GM13976 (cell line): ENCODE measurements at regions not wholly inside any gene's neighbourhood (a gene's known extent, or its start where the extent isn't known, plus 50 kb on each side); places are given as distances from the start of the nearest gene placed in this dataset.

ENCODE experiments used
- DNase-seq: peaks from one replicate; pipeline ENCODE4 v3.0.0; 2012; ENCODE audit warnings: low spot score
- CTCF ChIP-seq: IDR thresholded peaks from 2 replicates; pipeline ENCODE4 v1.5.1; 2012; ENCODE audit warnings: borderline replicate concordance, mild to moderate bottlenecking; ENCODE audit not compliant: insufficient read depth; ENCODE audit errors: extremely low read depth, missing control alignments, control extremely low read depth
- in situ Hi-C: fragments of 300-500 bp; cut with MboI; formaldehyde crosslinking; loops from one replicate; pipeline ENCODE4 v1.12.0; 2022; ENCODE audit warnings: low sequenced_read_pairs, mixed read lengths, inconsistent platforms; ENCODE audit not compliant: unreplicated experiment

GRCh38 chr14:22320362-22320750 lies 268.7 kb downstream of the DAD1 start:
- DNase-seq: no peak
- no peak for TF ChIP-seq CTCF
- in situ Hi-C loops: no loop called here

GRCh38 chr14:22319526-22320361 lies 269.3 kb downstream of the DAD1 start:
- TF ChIP-seq CTCF: peak; percentile 71
- DNase-seq: peak; percentile 51
- in situ Hi-C loops: loop anchor here (5.0 to 10.0 kb wide), 2 partner anchors 63 to 245 kb away; no protein-coding TSS in a partner anchor

- no peak for TF ChIP-seq CTCF
- in situ Hi-C loops: loop anchor here (5.0 to 10.0 kb wide), 2 partner anchors 63 to 246 kb away; no protein-coding TSS in a partner anchor
- DNase-seq: no peak
Measured at GRCh38 chr14:22318951-22319350, 270.1 kb downstream of the DAD1 start.

GRCh38 chr14:22316473-22316872 lies 272.6 kb downstream of the DAD1 start:
- no peak for TF ChIP-seq CTCF
- in situ Hi-C loops: loop anchor here (5.0 to 10.0 kb wide), 2 partner anchors 66 to 248 kb away; no protein-coding TSS in a partner anchor
- no peak for DNase-seq

GRCh38 chr14:22315336-22315735 lies 273.7 kb downstream of the DAD1 start:
- DNase-seq: no peak
- no peak for TF ChIP-seq CTCF
- in situ Hi-C loops: loop anchor here (5.0 to 10.0 kb wide), 2 partner anchors 67 to 249 kb away; no protein-coding TSS in a partner anchor

GRCh38 chr14:22314183-22314820 lies 274.7 kb downstream of the DAD1 start:
- peak; percentile 58 for TF ChIP-seq CTCF
- peak; percentile 70 for DNase-seq
- in situ Hi-C loops: loop anchor here (10.0 kb wide), 1 partner anchor 250 kb away; no protein-coding TSS in a partner anchor
